ENCODE measurements at regions not wholly inside any gene's neighbourhood (a gene's known extent, or its start where the extent isn't known, plus 50 kb on each side); places are given as distances from the start of the nearest gene placed in this dataset.

DNA sequence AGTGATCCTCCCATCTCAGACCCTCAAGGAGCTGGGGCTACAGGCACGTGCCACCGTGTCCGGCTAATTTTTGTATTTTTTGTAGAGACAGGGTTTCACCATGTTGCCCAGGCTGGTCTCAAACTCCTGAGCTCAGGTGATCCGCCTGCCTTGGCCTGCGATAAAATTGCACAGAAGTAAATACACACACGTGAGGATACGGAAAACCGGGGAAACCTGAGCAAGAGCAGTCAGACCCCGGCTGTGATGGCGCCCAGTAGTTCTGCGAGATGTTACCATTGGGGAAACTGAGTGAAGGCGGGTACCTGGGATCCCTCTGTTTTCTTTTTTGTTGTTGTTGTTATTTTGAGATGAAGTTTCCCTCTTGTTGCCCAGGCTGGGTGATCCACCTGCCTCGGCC, 114.9 kb downstream of the C9orf50 start:
- DNase-seq (ENCODE audit: low spot score), result no peak

DNA sequence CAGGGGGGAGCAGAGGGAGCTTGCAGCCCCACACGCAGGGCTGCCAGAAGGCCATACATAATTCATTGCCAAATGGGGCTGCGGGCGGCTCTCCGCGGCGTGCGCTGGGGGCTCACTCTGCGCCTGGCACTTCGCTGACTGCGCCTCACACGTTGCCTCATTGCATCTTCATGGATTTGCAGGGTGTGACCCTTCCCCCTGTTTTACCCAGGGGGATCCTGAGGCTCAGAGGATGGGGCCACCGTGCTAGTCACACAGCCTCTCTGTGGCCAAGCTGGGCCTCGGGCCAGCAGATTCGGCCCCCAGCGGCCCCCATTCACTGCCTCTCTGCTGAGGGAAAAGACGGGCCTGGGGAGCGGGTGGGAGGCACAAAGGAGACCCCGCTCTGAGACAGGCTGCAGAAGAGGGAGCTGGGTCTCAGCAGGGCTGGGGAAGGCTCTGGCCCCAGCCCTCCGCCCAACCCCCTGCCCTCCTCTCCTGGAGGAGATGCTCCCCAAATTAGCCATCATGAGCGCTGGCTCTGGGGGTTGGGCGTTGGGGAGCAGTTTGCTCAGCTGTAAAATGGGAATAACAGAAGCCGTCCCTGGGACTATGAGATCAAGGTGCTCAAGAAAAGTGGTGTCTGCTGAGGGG, 115.5 kb downstream of the C9orf50 start:
- DNase-seq (ENCODE audit: low spot score), result no peak

DNA sequence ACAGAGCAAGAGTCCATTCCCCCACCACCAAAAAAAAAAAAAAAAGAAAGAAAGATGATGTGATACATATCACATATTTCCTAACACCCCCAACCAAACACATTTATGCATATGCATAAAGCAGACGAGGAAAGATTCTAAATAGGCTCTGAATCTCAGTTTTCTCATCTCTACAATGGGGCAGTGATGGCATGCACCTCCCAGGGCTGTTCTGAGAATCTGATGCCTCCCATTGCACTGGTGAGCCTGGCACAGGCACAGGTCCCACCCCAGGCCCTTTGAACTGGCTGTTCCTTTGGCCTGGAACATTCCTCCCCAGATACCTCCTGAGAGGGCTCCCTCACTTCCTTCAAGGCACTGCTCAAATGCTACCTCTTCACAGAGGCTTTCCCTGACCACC, 116.5 kb downstream of the C9orf50 start:
- no peak for DNase-seq (ENCODE audit: low spot score)

DNA sequence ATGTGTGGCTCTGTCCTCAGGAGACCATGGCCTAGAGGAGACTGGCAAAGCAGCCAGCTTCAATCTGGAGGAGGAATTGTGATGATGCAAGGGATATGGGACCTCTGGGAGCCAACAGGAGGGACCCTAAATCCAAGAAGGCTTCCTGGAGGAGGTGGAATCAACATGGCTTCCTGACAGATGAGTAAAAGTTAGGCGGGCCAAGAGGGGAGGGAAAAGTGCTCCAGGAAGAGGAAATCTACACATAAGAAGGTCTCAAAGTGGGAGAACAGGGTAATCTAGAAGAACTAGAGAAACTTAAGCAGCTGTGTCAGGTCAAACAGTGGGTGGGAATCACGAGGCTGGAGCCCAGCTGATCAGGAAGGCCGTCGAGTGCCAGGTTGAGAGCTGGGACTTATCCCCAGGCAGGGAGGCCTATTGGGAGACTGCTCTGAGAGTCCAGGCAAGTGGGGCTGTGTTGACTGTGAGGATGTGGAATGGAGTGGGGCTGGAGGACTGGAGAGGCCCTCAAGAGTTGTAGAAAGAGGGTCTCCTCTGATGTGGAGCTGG, 119.1 kb downstream of the C9orf50 start:
- peak; percentile 15 for DNase-seq (ENCODE audit: low spot score)

DNA sequence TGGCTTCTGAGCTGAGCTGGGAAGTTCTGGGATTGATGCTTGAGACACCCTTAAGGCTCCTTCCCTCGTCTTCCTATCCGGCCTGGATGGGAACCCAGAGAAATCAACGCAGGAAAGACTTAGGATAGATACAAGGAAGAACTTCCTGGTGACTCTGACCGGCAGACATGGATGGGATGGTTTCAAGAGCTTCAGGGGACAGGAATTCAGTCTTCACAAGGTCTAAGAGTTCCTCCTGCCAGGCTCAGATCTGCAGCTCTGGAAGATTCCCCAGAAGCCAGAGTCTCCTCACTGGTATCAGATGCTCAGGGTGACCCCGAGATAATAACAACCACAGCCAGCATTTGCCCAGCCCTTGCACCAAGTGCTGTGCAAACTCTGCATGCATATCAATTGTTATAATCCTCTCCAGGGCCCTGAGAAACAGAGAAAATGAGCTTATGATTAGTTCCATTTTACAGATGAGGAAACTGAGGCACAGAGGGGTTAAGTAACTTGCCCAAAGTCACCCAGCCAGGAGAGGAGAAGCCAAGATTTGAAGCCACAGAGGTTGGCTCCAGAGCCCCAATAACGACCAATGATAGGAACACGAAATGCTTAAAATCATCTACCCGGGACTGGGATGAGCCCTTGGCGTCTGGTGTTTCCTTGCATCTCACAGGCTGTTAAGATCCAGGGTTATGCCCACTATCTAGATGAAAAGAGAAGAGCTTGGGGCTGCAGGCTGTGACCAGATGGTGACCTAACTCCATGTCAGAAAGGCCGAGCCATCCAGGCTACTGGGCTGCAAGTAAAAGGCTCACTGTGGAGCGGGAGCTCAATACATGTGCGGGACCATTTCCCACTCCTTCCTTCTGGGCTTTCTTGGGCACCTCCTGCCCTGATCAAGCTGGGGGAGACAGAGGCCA, 119.8 kb downstream of the C9orf50 start:
- DNase-seq (ENCODE audit: low spot score), result no peak

DNA sequence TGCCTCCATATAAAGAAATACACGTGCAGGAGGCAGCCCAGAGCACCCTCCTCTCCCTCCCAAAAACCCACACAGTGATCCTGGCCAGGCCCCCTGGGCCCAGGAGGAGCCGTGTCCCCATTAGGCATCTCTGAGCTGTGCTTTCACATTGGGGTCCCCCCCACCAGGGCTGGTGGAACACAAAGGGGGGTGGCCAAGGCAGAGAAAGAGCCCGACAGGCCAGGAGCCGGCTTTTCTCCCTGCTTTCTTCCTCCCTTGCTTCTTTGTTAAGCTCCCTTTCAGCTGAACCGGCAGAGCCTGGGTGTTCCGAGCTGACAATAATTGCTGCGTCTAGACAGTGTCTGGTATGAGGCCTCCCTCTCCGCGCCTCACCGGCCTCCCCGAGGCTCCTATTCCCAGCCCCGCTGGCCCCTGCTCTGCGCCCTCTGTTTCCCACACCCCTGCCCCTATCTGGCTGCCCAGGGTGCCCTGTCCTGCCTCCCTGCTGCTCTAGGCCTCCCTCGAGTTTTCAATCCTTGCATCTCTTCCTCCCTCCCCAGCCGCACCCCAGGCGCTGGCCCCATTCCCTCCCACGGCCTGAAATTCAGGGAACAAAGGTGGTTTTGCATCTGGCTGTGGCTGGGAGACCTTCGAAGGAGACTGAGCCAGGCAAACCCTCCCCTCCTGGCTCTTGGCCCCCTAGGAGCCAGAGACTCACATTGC, 120.6 kb downstream of the C9orf50 start:
- DNase-seq (ENCODE audit: low spot score), result peak; percentile 91

DNA sequence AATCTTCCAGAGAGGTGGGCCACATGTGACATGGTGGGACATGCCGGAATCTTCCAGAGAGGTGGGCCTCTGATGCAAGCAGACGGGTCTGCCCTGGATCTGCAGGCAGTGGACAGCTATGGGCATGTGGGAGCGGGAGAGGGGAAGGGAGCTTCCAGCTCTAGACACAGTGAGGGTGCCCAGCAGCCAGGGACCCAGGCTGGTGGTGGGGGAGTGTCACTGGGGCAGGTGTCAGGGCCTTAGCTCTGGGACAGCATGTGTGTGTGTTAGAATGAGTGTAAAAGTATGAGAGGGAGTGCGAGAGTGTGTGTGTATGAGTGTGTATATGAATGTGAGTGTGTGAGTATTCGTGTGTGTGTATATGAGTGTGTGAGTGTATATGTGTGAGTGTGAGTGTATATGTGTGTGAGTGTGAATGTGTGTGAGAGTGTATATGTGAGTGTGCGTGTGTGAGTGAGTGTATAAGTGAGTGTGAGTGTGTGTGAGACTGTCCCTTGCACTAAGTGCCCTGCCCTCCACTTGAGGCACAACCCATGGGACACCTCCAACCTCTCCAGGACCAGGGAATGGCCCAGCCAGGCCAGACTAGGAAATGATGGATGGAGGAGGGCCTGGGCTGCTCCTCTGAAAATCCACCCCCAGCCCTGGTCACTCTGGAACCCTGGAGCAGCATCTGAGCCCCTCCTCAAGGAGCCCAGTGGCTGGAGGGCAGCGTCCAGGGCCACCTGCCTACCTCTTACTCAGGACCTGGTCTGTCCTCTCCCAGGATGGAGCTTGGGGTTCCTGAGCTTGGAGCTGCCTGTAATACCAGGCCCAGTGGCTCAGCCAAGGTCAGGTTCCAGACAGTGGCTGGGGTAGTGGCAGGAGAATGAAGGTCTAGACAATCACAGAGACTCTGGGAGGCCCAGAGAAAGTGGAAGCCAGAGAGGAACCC, 122.2 kb downstream of the C9orf50 start:
- DNase-seq (ENCODE audit: low spot score), result no peak

DNA sequence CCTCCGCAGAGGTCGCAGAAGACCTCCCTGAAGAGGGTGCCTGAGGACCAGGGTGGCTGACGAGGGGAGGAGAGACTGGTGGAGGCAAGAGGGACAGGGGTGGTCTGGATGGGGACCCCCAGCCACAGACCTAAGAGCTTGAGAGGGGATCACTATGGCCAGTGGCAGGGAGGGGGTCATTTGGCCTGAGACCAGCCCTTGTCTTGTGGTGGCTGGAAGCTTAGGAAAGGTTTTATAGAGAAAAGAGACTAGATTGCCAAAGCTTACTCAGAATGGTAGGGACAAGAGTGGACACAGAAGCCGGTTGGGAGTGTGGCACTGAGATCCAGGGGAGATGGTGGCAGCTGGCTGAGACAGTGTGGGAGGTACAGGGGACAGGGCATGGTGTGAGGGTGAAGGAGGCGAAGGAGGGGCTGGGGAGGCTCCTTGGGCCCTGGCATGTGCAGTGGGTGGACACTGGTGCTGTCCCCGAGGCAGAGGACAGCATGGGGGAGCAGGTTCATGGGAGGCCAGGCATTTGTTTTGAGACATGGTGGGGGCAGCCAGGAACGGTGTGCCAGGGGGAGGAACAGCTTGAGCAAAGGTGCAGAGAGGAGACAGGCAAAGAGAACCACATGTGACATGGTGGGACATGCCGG, 123.0 kb downstream of the C9orf50 start:
- peak; percentile 15 for DNase-seq (ENCODE audit: low spot score)

DNA sequence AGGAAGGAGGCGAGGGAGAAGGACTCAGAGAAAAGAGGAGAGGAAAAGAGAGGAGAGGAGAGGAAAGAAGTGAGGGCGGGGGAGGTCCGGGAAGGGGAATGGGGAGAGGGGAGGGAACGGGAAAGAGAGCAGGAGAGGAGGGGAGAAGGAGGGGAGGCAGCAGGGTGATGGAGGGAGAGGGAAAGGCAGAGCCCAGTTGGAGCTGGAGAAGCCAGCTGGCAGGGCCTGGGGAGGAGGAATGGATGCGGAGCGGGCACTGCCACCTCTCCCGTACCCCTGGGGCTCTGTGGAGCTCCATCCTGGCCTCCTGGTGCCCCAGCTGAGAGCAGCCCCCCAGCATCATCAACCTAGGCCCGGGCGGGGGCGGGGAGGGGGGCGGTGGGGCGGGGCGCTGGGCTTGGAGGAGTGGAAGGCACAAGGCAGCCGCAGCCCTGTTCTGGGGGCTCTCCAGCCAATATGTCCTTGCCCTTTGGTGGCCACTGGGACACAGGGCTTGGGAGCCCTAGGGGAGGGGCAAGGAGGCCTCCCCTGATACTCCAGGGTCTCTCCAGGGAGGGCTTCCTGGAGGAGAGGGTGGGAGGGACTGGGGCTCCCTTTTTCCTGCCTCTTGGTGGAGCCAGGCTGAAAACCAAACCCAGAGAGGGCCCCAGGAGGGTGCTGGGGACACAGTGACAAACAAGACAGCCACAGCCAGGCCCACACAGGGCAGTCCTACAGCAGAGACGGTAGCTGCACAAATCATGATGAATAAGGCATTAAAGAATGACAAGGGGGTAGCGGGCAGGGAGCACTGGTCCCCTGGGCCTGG, 123.7 kb downstream of the C9orf50 start:
- DNase-seq (ENCODE audit: low spot score), result no peak

DNA sequence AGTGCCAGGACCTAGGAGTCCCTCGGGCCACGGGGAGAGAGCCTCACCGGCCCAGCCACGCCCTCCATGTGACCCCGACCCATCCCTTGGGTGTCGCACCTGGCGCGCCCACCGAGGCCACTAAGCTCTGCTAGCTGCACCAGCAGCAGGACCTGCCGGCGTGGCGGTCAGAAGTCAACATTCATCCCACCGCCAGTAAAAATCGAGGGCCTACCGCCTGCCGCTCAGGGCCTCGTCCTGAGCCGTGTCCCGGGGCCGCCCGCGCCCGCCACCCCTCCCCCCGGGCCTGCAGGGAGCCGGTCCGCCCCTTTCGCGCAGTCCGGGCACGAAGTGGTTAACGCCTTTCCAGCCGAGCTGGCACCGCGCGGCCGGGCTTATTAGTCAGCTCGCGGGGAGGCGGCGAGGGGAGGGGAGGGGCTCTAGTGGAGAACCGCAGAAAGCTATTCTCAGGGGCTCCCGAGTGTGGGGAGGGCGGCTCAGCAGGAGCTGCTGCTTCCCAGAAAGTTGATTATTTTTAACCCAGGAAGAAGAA, 124.4 kb downstream of the C9orf50 start:
- peak; percentile 97 for DNase-seq (ENCODE audit: low spot score)

DNA sequence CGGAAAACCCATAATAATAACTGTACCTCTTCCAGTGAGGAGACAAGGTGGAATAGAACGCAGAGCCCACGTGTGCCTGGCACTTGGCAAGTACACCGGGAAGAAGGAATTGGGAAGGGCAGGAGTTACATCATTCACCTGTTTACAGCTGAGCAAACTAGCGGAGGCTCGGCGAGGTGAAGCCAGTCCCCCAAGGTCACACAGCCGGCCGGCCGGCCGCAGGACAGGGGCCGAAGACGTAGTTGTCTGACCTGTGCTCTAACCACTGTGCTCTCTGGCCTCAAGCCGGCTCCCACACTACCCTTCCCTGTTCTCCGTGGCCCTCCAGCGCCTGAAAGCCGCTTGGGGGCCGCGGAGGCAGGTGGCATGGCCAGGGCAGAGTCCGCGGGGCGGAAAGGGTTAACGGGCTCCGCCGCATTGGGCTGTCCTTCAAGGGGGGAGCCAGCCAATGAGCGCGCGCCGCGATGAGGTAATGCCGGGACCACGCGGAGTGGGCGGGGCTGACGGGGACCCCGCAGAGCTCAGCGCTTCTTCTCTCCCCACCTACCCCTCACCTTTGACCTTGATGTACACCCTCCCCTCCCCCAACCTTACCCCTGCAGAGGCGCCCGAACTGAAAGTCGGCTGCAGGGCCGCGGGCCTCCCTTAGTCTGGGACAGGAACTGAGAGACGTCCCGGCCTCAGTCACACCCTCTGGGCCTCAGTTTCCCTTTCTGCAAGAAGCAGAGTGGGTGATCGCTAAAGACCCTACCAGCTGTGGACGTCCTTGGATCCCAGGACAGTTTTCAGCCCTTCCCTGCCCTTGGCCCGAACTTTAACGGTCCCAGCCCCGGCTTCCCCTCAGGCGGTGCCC, 125.1 kb downstream of the C9orf50 start:
- peak; percentile 95 for DNase-seq (ENCODE audit: low spot score)

DNA sequence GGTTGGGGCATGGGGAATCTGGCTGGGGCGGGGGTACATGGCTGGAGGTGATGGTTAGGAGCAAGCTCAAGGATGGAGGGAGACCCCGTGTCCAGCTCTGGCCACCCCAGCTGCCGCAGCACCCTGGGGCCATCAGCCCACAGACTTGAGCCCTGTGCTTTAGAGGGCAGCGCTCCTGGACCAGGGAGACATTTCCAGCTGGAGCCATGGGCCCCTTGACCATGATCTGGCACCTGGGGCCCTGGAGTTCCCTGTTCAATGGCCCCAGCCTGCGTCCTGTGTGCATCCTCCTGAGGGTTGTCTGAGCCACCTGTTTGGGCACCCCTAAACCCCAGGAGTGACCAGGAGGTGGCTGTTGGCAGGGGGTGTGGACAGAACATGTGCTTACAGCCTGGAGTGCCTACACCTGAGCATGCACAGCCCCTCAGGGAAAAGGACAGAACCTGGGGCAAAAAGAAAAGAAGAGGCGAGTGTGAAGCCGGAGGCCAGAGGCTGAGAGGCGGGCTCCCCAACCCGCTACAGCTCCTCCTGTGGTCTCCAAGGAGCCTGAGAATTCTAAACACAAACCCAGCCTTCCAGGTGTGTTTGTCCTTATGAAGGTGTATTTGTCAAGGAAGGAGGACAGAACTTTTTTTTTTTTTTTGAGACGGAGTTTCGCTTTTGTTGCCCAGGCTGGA, 126.7 kb downstream of the C9orf50 start:
- DNase-seq (ENCODE audit: low spot score), result no peak

DNA sequence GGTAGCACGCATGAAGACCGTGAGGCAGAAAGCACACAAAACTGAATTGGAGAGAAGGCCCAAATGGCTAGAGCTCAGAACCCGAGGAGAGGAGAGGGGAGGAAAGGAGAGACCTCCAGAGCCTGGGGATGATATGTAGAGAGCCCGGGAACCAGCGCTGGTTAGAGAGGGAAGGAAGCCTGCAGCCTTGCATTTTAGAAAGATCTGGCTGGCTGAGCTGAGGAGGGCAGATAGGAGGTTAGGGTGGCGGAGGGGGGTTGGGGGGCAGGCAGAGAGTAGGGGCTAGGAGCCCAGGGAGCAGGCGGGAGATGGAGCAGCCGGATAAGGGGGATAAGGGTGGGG, 127.2 kb downstream of the C9orf50 start:
- DNase-seq (ENCODE audit: low spot score), result no peak

DNA sequence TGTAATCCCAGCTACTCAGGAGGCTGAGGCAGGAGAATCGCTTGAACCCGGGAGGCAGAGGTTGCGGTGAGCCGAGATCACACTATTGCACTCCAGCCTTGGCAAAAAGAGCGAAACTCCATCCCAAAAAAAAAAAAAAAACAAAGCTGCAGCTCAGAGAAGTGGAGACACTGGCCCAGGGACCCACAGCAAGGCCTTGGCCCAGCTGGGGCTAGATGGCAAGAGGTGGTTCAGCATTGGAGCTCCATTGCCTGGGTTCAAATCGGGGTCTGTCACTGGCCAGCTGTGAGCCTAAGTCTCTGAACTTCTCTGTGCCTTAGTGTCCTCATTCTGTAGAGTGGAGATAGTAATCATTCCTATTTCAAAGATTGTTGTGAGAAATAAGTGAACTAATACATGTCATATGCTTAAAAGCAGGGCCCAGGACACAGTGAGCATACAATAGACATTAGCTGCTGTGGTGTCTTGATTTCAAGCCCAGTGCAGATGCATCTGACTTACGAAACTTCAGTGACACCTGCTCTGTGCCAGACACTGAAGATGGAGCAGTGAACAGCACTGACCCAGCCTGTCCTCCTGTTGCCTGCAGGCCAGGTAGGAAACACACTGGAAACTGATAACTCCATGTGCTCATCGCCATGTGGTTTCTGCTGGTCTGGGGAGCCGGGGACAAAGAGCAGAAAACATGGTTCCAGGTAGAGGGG, 127.7 kb downstream of the C9orf50 start:
- DNase-seq (ENCODE audit: low spot score), result no peak

DNA sequence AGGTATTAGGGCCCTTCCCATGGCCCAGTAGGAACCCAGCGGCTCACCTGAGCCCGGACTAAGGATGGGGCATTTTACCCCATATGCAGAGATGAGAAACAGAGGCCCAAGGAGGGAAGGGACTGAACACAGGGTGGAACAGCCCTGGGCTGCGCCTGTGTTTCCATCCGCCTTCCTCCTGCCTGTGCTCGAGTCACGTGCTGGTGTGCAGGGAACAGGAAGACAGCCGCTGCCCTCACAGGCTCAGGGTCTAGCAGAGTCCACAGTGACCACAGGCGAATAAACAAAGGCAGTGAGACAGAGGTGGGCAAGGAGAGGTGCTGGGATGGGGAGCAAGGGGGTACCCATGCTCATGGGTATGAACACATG, 129.4 kb downstream of the C9orf50 start:
- DNase-seq (ENCODE audit: low spot score), result no peak

DNA sequence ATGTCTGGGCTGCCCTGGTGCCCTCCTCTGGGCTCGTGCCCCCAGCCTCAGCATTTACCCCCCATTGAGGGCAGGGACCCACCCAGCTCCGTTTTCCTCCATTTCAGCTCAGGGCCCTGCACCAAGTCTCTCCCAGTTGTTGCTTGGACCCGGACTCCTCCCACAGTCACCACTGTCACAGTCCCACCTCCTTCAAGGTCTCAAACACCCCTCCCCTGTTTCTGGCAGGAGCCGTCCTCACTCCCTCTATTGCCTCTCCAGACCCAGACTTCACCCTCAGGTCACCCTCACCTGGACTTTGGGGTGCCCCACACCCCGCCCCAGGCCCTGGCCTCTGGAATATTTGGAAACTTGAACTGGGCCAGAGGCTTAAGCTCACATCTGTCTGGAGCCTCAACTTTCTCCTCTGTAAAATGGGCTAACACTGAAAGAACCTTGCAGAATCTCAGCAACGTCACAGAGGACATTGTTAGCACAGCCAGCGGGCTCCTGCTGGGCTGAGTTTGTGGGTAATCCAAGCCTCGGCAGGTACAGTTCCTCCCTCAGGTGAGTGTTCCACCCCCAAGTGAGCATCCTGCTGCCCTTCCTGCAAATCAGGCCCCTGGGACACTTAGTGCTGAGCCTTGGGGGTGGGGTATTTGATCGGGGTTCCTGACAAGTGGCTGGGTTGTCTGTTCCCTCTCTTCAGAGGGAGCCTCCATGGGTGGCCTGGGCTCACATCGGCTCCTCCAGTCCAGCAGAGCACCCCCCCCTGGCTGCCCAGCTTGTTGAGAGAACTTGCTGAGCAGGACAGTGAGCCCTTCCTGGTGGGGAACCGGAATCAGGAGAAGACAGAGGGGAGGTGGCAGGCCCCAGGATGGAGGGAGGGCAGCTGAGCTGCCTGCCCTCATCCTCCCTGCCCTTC, 130.1 kb downstream of the C9orf50 start:
- no peak for DNase-seq (ENCODE audit: low spot score)
